ENCODE measurements at regions not wholly inside any gene's neighbourhood (a gene's known extent, or its start where the extent isn't known, plus 50 kb on each side); places are given as distances from the start of the nearest gene placed in this dataset.
"Not testable (repeated sequence)": the region's sequence is repeated elsewhere in the genome, so short reads cannot be mapped to it uniquely, and the experiment has no call there.

DNA sequence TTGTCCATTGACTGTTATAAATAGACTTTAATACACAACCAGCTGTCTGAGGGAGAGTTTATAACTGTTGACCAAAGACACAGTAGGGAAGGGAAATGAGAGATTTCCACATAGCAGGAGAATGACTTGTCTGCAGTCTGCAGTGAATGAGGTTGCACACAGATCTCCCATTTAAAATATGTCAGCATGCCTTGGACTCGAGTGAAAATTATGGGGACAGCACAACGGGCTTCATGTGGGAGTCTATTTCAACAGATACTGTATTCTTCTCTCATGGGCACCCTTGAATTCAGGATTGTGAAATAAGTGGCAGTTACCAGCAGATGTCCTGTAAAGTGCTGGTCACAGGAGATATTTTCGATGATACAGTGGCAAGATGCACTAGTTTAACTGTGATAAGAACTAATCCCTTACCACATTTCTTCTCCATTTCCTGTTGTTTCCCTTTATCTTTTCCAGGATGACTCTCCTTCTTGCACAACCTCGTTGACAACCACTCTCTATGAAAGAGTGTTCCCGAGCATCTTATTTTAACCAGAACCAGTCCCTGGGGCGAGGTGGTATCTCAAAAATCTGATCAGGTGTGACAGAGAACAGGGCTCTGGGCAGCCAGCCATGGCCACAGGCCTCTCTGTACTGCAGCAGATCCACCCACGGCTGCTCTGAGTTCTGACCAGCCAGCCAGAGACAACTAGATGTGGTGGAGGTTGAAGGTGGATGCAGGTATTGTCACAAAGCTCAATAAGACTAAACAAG is 51.5 kb upstream of the MAP3K1 start:
- DNase-seq: peak; percentile 79

DNA sequence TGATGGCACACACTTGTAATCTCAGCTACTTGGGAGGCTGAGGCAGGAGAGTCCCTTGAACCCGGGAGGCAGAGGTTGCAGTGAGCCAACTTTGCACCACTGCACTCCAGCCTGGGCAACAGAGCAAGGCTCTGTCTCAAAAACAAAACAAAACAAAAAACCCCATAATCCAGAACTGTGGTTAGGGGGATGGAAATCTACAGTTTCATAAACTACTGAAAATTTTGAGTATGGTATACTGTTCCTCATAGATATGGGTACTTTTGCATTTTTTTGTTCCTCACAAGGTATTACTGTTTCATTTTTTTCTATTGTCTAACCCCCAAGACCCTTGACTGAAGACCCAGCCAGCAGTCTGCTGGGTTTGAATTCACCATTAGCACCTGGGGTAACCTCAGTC is 52.2 kb upstream of the MAP3K1 start:
- DNase-seq: no peak

- DNase-seq: no peak
These were observed 54.0 kb upstream of the MAP3K1 start for GRCh38 chr5:56761151-56761885.

DNA sequence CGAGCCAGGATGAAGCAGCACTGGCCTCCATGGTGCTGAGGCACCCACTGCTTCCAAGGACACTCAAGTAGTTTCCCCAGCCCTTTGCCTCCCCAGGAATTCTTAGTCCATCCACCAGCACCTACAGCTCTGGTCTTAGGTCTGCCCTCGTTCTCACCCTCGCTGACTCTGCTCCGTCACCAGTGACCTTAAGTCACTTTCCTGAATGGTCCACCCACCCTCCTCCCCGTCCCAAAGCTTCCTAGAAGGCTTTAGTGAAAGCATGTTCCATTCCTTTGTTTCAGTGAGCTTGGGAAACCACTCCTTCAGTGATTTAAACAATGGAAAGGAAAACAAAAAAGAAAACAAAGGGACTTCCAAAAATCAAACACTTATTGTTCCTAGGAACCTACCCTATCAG is 54.6 kb upstream of the MAP3K1 start:
- no peak for DNase-seq

DNA sequence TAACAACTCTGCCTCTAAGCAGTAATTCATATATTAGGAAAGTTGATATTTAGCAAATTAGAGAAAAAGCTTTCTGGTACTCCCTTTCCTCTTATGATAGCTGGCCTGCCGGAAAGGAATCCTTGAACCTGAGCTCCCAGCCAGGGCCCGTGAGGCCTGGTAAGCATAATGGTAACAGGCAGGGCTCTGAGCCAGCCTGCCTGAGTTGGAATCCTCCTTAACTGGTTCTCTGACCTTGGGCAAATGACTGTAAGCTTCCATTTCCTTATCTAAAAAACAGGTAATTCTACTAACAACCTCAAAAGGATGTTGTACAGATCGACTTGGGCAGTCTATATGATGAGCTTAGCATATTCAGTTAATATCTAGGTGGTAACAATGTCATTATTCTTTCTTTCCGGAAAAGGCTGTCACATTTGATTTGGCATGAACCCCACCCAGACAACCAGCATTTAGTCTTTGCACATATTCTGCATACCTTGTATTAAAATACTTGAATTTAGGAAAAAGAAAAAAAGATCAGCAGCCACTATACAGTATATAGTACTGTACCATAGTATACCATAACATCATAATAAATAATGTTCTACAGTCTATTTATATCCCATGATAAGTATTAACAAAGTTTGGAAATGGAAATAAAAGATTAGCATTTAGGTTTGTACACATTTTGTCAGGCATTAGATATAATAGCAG is 55.7 kb upstream of the MAP3K1 start:
- DNase-seq: no peak

- no peak for DNase-seq
These were observed 58.3 kb upstream of the MAP3K1 start for GRCh38 chr5:56757077-56757476.

DNA sequence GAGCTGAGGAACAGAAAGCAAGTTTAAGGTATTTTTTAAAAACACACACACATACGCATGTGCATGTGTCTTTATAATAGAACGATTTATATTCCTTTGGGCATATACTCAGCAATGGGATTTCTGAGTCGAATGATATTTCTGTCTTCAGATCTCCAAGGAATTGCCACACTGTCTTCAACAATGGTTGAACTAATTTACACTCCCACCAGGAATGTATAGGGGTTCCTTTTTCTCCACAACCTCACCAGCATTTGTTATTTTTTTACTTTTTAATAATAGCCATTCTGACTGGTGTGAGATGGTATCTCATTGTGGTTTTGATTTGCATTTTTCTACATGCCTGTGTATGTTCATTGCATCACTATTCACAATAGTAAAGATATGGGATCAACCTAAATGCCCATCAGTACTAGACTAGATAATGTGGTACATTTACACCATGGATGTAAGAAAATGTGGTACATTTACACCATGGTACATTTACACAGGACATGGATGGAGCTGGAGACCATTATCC is 60.3 kb upstream of the MAP3K1 start:
- no peak for DNase-seq

DNA sequence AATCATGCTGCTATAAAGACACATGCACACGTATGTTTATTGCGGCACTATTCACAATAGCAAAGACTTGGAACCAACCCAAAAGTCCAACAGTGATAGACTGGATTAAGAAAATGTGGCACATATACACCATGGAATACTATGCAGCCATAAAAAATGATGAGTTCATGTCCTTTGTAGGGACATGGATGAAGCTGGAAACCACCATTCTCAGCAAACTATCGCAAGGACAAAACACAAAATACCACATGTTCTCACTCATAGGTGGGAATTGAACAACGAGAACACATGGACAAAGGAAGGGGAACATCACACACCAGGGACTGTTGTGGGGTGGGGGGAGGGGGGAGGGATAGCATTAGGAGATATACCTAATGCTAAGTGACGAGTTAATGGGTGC is 61.8 kb upstream of the MAP3K1 start:
- DNase-seq: not testable (repeated sequence)

GRCh38 chr5:56751572-56752313 is 63.6 kb upstream of the MAP3K1 start:
- DNase-seq: no peak

DNA sequence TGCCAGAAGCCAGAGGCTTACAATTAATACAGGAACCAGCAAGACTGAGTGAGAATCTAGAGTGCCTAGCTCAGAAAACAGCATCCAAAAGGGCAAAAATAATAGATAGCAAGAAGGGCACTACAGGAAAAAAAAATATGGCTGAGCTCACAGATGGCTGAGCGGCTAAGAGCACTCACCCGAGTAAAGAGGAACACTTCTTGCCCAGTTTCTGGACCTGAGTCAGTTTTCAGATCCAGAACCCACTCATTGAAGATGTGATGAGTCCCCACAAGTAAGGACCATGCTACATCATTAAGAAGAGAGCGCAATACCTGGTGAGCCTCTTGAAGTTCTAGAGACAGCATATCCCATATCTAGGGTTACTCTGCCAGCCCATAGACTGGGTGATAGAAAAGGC is 65.5 kb upstream of the MAP3K1 start:
- no peak for DNase-seq

DNA sequence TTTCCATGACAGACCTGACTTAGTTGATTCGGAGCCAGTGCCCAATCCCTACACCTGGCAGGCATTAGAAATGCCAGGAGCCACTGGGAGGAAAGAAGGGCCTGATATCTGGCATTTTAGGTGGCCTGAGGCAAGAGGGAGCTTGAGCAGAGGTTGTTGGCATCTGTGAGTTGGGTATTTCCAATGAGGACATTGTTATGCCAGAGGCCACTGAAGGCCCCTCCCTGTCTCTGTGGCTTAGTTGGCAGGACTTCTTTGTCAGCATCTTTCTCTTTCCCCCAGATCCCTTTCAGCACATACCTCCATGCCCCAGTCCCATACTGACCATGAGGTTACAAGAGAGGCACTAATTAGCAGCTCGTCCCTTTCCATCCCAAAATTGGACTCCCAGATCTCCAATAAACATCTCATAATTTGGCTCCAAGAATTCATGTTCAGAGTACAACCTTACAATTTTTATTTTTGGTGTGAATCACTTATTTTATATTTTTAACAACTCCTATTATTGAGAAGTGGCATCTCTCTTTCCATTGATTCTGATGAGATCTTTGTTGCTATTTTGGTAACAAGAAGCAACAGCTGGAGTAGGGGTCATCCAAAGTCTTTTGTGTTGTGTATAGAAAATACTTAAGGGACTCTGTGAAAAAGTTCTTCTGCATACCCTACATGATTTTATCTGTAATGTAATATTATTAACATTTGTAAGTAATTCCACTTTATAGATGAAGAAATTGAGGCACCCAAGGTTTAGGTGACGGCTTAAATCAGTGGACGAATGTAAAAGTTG is 68.6 kb upstream of the MAP3K1 start:
- DNase-seq: peak; percentile 44

GRCh38 chr5:56745864-56746263 is 69.5 kb upstream of the MAP3K1 start:
- DNase-seq: no peak

DNA sequence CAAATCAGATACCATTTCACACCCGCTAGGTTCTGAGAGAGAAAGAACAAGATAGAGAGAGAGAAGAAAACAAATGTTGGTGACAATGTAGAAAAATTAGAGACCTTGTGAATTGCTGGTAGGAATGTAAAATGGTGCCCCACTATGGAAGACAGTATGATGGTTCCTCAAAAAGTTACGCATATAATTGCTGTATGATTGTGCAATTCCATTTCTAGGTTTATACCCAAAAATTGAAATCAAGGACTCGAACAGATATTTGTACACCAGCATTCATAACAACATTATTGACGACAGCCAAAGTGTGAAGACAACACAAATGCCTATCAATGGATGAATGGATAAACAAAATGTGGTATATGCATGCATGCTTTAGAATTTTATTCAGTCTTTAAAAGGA is 74.5 kb upstream of the MAP3K1 start:
- DNase-seq: no peak

DNA sequence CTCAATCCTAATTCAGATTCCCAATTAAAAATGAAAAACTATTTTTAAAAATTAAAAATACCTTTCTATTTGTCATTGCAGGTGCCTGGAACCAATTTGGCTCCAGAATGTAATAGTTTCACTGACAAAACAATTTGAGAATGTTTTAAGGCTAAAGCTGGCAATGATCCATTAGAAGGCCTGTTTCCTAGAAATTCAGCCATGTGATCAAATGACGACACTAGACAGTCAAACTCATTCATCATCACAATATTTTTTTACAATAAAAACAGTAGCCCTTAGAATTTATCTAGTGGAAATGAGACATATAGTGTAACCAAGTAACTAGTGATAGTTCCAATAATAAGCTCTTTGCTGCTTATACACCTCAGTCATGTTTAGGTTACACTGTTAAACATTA is 75.4 kb upstream of the MAP3K1 start:
- DNase-seq: no peak

DNA sequence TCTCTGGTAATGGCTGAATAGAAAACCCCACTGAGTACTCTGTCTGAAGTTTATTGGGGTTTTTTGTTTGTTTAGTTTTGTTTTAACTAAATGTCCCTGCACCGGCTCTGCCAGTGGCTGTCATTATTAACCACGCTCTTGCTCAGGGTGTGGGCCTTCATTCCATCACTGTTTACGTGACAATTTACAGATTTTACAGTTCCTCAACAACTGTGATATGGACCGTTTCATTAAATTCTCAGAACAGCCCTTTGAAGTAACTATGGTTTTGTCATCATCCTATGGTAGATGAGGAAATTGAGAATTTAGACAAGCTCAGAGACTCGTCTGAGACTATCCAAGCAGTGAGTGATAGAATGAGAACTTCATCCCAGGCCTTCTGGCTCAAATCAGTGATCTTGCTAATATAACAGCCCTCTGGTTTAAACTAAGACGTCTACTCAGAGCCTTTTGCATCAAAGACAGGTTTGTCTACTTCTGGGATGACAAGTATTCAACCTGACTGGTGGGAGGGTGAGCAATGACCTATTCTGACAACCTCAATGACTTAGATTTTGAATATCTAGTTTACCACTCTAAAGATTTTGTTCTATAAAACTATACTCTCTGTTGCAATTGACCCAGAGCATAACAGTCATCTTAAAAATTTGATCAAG is 77.3 kb upstream of the MAP3K1 start:
- DNase-seq: no peak

DNA sequence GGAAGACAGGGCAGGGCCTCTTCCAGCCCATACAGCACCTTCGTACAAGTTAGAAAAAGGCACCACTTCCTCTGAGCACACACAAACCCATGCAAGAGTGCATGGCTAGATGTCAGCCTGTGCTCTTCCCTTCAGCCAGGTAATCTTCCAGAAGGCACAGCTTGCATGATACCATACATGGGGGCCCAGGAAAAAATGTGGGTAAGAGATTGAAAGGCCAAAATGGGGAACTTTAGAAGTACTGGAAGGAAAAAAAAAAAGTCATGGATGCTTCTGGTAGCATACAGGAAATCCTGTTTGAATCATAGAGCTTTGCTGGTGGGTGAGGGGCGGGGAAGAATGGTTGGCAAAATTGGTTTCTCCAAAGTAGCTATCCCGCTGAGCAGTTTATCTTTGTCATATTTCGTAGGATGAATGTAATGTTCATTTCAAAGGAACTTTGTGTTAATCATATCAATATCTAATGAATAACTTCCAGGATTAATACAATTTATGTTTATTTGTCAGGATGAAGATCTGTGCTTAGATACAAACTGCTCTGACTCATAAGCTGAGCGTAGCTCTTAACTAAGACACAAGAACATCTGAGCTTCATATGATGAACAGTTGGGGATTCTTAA is 78.2 kb upstream of the MAP3K1 start:
- peak; percentile 53 for DNase-seq

GRCh38 chr5:56735849-56736641 is 79.3 kb upstream of the MAP3K1 start:
- peak; percentile 37 for DNase-seq

DNA sequence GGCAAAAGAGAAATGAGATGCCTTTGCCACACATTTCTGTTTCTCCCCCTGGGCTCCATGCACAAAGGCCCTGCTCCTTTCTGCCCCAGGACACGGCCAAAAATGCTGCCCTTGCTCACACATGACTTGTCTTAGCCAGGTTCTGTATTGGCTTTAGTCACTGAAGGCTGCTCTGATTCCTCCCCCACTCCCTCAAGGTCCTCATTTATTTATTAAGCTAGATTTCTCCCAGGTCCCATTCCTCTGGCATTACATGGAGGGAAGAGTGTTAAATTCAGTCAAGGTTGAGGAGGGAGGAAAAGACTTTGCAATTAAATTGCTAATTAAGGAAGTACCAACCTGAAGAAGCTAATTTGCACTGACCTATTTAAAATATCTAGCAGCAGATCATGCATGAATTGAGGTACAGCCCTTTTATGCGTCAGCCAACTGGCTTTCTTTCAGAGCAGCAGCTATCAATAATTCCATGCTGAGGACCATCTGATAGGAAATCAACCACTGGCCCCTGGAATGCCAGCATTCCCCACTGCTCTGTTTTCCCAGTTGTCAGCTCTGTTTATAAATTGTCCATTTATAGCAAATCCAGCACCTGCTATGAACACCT is 81.2 kb upstream of the MAP3K1 start:
- no peak for DNase-seq

DNA sequence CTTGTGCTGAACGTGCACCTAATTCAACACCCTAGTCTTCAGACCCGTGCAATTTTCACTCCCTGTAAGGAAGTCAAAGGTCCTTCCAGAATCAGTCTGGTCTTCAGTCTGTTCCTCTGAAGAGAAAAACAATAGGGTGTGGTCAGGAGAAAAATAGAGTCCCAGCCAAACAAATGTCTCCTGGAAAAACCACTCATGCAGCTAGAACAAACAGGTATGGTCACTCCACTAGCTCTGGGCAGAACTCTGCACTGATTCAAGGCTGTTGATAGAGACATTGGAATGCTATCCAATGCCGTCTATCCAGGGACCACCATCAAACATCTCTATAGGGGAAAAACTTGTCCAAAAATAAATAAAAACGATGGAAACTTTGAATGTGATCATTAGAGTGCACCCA is 81.8 kb upstream of the MAP3K1 start:
- no peak for DNase-seq

GRCh38 chr5:56732121-56732520 is 83.2 kb upstream of the MAP3K1 start:
- DNase-seq: no peak
